Hepatic stellate cell (primary cell): ENCODE measurements at regions not wholly inside any gene's neighbourhood (a gene's known extent, or its start where the extent isn't known, plus 50 kb on each side); places are given as distances from the start of the nearest gene placed in this dataset.
"Not testable (repeated sequence)": the region's sequence is repeated elsewhere in the genome, so short reads cannot be mapped to it uniquely, and the experiment has no call there.

Experiments used
- DNase-seq: peaks from one replicate; pipeline ENCODE4 v3.0.0; 2011; ENCODE audit warnings: low spot score

DNA sequence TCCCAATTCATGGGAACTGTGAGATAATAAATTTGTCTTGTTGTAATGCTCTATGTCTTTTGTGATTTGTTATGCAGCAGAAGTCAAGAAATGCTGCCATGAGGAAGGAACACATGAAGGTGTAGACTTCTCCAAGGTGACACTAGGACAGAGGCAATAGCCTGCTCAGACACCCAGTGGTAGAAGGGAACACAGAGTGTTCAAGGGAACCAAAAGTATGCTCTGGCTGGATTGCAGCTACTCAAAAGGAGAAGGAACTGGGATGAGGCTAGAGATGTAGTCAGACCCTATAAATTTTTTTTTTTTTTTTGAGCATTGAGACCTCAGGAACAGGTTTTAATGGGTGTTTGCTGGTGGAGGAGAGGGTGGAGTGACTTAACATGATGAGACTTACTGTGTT lies 232.5 kb downstream of the PARP8 start:
- no peak for DNase-seq

DNA sequence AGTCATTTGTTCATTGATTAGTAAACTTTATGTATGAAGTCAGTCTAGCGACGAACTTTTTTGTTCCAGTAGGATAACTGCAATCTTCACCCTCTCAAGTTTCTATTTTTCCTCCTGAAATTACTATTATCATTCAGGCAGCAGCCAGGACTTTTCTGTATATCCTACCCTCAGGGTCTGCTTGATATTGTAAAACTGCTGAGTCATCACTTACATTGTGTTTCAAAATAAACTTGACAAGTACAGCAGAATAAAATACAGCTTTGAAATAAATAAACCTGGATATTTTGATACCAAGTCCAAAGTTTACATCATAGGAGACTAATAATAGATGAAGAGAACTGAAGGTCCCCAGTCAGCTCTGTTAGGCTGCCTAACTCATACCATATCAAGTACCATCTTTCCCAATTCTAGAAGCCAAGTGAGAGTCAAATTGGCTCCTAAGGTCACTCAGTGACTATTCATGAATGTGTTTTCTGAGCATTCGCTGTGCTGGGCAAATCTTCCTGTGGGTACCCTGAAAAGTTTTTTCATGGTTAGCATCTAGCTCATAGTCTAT lies 234.6 kb downstream of the PARP8 start:
- DNase-seq = no peak

DNA sequence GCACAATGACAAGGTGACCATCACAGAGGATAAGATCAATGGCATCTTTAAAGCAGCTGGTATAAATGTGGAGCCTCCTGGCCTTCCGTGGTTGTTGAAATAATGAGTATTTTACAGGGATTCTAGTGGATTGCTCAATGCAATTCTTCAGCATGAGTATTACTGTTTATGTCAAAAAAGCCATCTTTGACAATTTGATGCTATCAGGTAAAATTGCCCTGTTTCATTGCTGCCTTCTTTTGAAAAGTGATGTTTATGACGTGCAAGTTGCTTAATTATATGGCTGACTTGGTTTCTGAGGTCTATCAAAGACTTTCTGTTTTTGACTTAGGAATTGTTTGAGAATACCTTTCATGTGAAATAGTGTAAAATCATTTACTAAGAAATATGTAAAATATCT lies 237.2 kb downstream of the PARP8 start:
- no peak for DNase-seq

DNA sequence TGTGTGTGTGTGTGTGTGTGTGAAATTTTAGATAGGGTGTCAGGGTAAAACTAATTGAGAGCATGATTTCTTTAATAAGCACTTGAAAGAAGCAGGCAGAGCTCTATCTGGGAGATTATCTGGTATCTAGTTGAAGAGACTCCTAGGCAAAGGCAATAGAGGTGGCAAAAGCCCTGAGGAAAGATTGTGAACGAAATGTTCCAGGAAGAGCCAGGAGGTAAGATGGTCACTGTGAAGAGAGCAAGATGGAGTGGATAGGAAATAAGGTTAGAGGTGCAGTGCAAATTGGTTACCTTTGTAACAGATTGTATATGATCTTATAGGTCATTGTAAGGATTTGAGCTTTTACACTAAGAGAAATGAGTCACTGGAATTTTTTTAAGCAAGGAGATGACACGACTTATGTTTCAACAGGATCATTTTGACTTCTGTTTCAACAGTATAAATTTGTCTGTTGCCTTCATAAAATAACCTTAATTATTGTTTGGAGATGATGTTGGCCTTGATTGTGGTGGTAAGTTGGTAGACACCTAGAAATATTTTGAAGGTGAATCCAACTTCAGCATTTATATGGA lies 239.6 kb downstream of the PARP8 start:
- DNase-seq = no peak

DNA sequence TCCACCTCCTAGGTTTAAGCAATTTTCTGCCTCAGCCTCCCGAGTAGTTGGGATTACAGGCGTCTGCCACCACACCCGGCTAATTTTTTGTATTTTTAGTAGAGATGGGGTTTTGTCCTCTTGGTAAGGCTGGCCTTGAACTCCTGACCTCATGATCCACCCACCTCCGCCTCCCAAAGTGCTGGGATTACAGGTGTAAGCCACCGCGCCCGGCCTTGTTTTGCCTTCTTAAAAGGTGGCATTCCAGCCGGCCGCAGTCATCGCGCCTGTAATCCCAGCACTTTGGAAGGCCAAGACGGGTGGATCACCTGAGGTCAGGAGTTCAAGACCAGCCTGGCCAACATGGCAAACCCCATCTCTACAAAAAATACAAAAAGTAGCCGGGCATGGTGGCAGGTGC lies 253.7 kb downstream of the PARP8 start:
- DNase-seq = not testable (repeated sequence)

DNA sequence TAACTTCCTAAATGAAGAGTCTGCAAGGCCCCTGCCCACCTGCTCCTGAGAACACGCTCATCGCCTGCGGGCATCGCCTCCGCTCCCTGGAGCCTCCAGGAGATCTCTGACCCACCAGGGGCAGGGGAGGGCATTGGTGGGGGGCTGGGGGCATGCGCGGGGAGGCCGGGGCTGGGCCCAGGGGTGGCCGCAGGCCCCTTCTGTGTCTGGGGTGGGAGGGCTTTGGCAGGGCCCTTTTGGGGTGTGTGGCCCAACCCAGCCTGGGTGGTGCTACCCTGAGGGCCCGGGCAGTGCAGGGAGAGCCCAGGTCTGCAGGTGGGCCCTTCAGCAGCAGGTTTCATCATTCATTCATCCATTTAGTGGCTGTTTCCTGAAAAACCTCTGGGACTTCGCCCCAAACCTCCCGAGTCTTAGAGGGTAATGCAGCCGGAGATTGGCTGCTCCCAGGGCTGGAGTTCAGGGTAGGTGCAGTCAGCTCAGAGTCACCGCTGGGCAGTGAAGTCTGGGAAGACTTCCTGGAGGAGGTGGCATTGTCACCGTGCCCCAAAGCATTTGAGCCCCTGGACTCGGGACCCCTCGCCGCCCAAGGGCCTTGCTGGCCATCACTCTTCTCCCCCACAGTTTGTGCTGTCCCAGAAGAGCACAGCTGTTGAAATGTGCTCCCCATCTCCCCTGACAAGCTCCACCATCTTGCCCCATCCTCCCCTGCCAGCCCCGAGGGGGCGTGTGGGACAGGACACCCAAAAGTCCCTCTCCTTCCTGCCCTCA lies 255.1 kb downstream of the PARP8 start:
- no peak for DNase-seq

DNA sequence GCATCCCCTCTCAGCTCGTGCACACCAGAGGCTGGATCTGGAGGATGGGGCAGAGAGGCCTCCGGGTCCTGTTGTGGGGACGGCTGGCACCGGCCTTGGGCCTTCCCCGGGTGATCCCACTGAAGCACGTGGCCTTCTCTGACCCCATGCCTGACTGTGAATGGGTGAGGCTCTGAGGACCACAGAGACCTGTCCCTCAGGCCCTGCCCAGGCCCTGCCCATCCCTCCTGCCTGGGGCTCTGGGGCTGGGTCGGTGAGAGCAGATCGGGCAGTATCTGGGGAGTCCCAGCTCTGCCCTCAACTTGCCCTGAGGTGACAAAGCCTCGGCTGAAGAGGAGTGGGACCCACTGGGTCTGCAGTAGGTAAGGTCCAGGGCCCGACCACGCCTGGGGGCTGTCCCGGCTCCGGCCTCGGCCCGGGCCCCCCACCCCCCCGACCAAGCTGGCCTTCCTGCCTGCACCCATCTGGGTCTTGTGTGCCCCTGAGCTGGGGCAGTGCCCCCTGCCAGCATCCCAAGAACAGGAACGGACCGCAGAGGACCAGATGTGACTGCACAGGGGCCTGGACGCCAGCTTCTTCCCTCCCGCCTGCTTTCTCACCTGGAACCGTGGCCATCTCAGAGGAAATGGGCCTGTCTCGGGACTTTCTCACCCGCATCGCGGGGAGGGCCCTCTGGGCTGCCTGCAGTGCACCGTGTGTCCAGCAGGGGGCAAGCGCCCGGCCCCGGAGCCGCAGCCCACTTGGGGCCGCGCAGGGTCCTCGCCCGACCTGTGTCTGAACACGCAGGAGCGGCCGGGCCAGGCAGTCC lies 255.9 kb downstream of the PARP8 start:
- DNase-seq = peak; percentile 18

DNA sequence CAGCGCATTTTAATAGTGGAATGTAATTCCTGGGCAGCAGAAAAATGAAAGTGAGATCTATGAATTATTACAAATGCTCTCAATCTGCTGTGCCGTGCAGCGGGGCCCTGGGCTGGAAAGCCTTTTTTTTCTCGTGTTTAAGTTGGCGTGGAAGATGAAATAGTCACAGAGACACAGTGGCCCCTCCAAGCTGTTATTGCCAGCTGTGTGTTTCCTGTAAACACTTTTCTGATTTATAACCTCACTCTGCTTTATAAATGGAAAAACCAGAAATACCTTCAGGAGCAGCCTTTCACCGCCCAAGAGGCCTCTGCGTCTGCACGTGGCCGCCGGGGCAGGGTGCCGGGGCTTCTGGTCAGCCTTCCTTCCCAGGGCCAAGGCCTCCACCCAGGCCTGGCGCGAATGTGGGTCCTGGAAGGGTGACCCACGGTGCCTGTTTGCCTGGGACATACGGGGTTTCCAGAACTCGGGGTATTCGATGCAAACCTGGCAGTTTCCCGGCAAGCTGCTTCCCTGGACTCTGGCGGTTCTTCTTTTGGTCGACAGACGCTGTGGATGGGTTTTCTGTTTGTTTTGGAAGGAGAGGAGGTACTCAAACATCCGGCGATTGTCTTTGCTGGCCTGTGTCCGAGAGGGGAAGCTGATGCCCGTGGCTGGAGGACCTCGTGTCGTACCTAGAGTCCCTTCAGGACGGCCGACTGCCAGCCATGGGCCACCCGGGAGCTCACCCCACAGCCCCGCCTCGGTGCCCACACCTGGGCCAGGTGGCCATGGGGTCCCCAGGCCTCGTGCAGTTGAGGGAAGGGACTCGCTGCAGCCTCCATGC lies 256.7 kb downstream of the PARP8 start:
- DNase-seq = no peak

DNA sequence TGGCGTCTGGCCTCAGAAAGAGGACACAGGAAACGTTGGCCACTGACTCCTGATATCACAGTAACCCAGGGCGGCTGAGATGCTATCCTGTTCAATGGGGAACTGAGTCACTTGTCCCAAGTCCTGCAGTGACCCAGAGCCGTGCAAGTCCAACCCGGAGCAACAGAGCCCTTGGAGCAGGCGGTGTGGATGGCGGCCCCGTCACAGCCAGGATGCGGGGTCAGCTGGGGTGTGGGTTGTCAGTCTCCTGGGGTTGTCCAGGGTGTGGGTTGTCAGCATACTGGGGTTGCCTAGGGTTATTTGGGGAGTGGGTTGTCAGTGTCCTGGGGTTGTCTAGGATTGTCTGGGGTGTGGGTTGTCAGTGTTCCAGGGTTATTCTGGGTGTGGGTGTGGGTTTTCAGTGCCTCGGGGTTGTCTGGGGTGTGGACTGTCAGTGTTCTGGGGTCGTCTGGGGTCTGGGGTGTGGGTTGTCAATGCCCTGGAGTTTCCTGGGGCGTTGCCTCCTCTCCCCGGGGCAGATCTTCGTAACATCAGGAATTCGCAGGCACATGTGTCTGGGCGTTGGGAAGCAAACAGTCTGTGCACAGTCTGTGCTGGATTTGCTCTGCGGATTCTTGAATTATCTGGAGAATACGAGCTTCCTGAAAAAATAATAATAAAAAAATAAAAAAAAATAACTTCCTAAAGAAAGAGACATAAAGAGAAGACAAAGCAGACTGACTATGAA lies 257.5 kb downstream of the PARP8 start:
- no peak for DNase-seq

DNA sequence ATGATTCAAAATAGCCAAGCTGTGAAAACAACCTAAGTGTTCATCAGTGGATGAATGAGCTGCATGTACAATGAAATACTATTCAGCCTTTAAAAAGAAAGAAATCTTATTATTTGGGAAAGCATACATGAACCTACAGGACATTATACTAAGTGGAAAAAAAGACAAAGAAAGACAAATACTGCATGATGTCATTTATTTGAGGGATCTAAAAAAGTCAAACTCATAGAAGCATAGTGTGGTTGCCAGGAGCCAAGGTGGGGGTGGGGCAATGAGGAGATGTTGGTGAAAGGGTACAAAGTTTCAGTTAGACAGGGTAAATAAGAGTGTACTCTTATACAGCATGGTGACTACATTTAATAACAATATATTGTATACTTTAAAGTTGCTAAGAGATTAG lies 261.5 kb downstream of the PARP8 start:
- DNase-seq = no peak

DNA sequence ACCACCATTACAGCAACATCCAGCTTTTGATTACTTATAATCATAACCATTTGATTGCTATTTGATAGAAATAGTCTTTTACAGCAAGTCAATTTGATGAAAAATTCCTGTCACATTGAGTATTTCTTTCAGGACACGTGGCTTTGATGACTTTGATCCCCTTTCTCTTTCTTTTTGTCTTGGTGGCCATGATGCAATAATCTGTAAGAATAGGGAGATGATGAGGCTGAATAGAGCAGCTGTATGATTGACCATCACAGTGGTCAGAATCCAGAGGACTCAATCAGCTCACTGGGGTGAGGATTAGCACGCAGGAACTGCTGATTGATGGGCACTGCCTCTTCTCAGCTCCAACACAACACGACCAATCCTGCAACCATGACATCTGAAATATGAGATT lies 262.7 kb downstream of the PARP8 start:
- DNase-seq = no peak

DNA sequence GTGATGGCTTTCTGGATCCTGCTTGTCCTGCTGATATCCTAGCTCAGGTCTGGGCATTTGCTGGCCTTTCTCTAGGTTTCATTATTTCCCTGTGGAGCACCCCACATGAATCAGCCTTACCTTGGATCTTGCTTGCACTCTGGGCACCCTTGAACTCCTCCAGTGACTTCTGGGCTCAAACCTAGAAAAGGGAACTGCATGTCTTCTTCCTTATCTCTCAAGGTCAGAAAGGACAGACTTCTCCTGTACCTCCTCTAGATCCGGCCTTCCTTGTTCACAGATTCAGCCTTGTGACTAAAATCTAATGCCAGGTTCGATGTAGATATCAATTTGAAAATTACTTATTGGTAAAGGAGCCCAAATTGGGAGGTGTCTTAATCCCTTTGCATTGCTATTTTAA lies 267.9 kb downstream of the PARP8 start:
- DNase-seq = no peak

DNA sequence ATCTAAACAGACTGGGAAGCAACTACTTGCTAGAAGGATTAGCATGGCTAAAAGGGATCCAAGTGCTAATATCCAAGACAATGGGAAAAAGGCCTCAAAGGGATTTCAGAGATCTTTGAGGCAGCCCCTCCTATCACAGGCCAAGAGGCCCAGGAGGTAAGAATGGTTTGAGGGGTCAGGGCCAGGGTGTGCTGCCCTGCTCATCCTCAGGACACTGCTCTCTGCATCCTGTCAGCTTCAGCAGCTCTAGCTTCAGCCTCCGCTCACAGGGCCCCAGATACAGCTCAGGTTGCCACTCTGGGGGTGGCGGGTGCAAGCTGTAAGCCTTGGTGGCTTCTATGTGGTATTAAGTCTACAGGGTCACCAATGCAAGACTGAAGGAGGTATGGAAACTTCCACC lies 278.7 kb downstream of the PARP8 start:
- DNase-seq = no peak

DNA sequence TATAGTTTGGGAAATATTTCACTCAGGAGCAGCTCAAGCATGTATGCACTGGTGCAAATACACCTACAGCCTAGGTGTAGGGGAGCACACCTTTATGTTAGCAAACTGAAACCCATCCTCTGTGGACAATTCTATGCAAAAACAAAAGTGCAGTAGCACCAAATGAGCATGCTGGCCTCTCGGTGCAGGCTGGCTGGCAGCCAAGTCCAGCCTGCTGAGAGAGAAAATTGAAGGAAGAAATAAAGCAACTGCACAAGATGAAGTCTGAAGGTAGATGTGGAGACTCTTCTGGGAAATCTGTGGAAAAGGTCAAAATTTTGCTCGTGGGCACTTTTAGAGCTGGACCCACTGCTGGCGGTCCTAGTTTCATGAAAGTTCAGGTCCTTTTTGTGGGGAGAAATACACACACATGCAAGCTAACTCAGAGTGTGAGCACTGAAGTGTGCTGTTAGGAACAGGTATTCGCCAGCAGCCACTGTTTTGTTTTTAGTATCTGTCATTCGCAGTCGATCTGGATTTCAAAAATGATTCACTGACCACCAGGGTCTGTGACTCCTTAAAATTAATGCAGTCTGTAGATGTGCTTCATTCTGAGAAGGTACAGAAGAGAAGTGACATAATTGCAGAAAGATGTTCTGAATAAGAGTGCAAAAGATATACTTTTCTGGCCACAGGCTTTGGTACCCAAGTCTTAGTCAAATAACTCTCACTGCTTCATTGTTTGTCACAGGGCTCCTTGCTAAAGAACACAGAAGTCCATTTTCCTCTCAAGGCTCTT lies 281.7 kb downstream of the PARP8 start:
- no peak for DNase-seq

DNA sequence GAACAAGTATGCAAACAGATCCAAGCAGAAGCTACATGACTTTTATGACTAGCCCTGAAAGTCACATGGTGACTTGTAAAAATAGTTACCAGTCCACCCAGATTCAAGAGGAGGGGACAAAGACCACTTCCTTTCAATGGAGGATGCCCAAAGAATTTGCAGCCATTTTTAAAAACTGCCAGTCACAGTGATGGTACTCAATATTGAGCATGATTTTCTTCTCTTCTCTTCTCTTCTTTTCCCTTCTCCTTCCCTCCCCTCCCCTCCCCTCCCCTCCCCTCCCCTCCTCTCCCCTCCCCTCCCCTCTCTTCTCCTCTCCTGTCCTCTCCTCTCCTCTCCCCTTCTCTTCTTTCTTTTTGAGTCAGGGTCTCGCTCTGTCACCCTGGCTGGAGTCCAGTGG lies 286.9 kb downstream of the PARP8 start:
- no peak for DNase-seq

DNA sequence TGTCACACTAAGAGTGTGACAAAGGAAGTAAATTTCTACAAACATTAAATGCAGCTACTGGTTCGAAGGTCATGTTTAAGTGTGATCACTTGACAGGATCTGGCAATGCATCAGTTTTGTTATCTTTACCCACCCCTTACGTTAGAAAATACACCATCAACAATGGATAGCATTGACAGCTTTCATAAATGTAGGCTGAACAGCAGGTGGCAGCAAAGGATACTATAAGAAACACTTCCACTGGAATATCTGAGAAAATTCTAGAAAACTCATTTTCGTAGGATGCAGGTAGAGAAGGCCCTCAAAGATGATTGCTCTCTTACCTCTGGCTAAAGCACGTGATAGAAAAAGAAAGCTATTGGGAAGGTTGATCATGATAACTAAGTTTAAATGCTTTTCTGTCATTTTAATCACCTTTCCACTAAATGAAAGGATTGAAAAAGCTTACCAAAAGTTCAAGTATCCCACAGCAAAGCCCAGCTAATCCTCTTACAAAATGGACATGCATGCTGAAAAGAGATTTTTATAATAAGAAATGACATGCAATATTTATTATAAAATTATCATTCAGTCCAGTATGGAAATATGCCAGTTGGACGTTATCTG lies 292.5 kb downstream of the PARP8 start:
- peak; percentile 21 for DNase-seq

DNA sequence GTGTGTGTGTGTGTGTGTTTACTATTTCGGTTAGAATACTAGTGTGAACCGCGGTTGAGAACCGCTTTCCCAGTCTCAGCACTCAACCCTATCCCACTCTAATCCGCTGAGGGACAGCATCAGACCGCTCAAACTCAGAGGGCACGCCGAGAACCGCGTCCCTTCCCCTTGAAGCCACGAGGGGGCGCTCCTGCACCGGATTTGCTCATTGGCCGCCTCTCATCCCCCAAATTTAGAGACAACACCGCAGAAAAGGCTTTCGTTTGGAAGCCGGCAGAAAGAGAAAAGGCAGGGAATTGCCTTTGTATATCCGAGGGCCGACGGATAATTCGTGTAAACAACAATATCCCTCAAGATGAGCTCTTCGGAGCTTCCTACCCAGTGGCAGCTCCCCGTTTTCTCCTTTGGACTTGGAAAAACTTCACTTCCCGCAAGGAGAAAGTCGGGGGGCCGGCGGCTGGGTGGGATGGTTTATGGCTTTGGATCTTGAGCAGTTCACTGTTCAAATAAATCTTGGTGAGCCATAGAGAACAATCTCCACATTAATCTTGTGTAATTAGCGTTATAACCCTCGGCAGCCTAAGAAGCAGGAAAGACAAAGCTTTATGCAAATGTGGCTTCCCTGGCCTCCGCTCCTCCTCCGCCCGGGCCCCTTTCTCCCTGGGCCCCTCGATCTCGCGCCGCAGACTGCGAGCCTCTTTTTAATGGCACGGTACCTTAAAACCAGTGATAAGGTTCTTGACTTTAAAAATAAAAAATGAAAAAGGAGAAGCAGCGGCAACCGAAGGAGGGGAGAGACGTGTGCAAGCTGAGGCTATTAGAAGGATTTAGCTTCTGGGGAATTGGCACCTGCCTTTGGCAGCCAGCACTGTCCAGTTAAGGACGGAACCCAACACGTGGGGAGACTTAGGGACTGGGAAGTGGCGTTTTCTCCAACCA lies 296.8 kb downstream of the PARP8 start:
- DNase-seq = peak; percentile 80

DNA sequence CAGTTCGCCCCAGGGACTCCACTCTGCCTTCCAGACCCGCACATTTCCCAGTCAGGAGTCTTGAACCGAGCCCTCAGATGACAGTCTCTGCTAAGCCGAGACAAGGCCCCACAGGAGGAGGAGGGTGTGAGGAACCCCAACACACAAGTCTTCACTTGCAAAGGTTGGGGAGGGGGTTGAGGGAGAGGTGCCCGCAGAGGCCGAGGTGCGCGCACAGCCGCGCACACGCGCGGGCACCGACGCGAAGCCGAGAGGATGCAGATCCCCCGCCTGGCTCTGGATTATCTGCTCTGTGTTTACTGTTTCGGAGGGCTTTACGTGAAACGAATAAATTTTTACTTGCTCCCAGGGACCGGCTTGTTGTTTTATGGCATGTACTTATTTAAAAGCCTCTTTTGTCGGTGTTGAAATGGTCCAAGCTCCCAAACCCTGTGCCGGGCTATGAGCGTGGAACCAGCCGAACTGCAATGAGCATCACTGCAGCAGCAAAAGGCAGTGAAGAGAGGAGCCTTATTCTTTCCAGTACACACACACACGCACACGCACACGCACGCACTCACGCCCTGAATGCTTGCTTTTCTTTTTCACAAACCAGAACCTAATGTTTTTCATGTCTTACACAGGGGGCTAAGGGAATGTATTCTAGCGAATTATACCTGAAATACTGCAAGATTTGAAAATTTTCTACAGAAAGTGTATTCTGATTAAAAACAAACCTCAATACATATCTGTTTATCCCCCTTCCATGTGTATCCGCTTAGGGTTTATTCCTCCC lies 297.7 kb downstream of the PARP8 start:
- DNase-seq = no peak
